Panc1 (cell line): ENCODE measurements at regions not wholly inside any gene's neighbourhood (a gene's known extent, or its start where the extent isn't known, plus 50 kb on each side); places are given as distances from the start of the nearest gene placed in this dataset.

ENCODE experiments used
- ATAC-seq: fragments of 200-7000 bp; cut with Tn5 transposase; 2 replicates; pipeline ENCODE4 v1.9.1; 2020; ENCODE audit warnings: mild to moderate bottlenecking, moderate library complexity
- BruUV-seq: library from RNA; stranded (reverse); fragments of 400-500 nt; replicated peaks from 2 replicates; lab custom pipeline; 2021; lab: Mats Ljungman, UMichigan
- CTCF ChIA-PET: fragments of 300-600 bp; sonication (Branson Sonifier 250); formaldehyde crosslinking; loops from one replicate; lab custom pipeline; 2022; ENCODE audit warnings: antibody characterized with exemption; lab: Charles Lee
- POLR2A ChIA-PET: fragments of 300-600 bp; sonication (Branson Sonifier 250); formaldehyde crosslinking; loops from one replicate; lab custom pipeline; 2022; ENCODE audit warnings: antibody characterized with exemption; lab: Charles Lee
- DNase-seq: peaks from one replicate; pipeline ENCODE4 v3.0.0-alpha.2; 2010; ENCODE audit warnings: low read depth, low spot score
- H3K27ac ChIP-seq: 2 replicates; pipeline ENCODE4 v1.5.1; 2011; ENCODE audit warnings: mild to moderate bottlenecking, low read length, inconsistent platforms
- H3K27me3 ChIP-seq: fragments of 200-500 bp; sonication (Bioruptor generic); 2 replicates; pipeline ENCODE4 v1.6.0; 2014; ENCODE audit warnings: low read length, inconsistent platforms; ENCODE audit not compliant: control insufficient read depth, insufficient read depth
- H3K36me3 ChIP-seq: fragments of 200-500 bp; sonication (Bioruptor generic); 2 replicates; pipeline ENCODE4 v1.5.1; 2014; ENCODE audit warnings: inconsistent platforms, mild to moderate bottlenecking, low read length, moderate library complexity; ENCODE audit not compliant: control insufficient read depth, insufficient read depth
- H3K4me1 ChIP-seq: 2 replicates; pipeline ENCODE4 v1.5.1; 2011; ENCODE audit warnings: inconsistent platforms, mild to moderate bottlenecking, low read length, moderate library complexity; ENCODE audit not compliant: control insufficient read depth, insufficient read depth
- H3K4me3 ChIP-seq, 2 experiments: 2 replicates each; pipeline ENCODE4 v1.5.1; 2011 to 2012; ENCODE audit warnings: low read depth in 2 of 2, low read length in 2 of 2, mild to moderate bottlenecking in 2 of 2, inconsistent platforms in 1 of 2, moderate library complexity in 1 of 2
- H3K9me3 ChIP-seq: fragments of 200-500 bp; sonication (Bioruptor generic); 2 replicates; pipeline ENCODE4 v1.5.1; 2014; ENCODE audit warnings: low read depth, mild to moderate bottlenecking, inconsistent platforms, low read length, moderate library complexity; ENCODE audit not compliant: control insufficient read depth, insufficient read depth
- CTCF ChIP-seq: fragments of 450-650 bp; IDR thresholded peaks from 2 replicates; pipeline ENCODE4 v1.5.1; 2017; ENCODE audit warnings: mild to moderate bottlenecking
- POLR2AphosphoS5 ChIP-seq: IDR thresholded peaks from 2 replicates; pipeline ENCODE4 v1.6.1; 2012; ENCODE audit warnings: mild to moderate bottlenecking, low read depth, low read length, moderate library complexity
- SIN3A ChIP-seq: IDR thresholded peaks from 2 replicates; pipeline ENCODE4 v1.6.1; 2012; ENCODE audit warnings: low read depth, mild to moderate bottlenecking, low read length, moderate library complexity, borderline replicate concordance; ENCODE audit not compliant: insufficient read depth
- TCF7L2 ChIP-seq: IDR thresholded peaks from 2 replicates; pipeline ENCODE4 v1.6.1; 2011; ENCODE audit warnings: mild to moderate bottlenecking, low read depth, low read length, inconsistent platforms
- in situ Hi-C: cut with HindIII; loops from 2 replicates; pipeline ENCODE4 v1.10.0; 2016; ENCODE audit warnings: low sequenced_read_pairs, low pct_unique_long_range_greater_than_20kb
- intact Hi-C: fragments of 100-400 bp; cut with micrococcal nuclease; formaldehyde crosslinking; loops from one replicate; pipeline ENCODE4 v1.10.0; 2022; ENCODE audit not compliant: unreplicated experiment
- TF ChIP-seq, protein P1 (sequence below), 2 experiments: IDR thresholded peaks; 2 replicates each; pipeline ENCODE4 v1.6.1; 2011 to 2012; ENCODE audit warnings: low read depth in 2 of 2, control low read depth in 1 of 2, low read length in 1 of 2, mild to moderate bottlenecking in 1 of 2, moderate library complexity in 1 of 2; ENCODE audit not compliant: insufficient read depth in 1 of 2

DNA sequence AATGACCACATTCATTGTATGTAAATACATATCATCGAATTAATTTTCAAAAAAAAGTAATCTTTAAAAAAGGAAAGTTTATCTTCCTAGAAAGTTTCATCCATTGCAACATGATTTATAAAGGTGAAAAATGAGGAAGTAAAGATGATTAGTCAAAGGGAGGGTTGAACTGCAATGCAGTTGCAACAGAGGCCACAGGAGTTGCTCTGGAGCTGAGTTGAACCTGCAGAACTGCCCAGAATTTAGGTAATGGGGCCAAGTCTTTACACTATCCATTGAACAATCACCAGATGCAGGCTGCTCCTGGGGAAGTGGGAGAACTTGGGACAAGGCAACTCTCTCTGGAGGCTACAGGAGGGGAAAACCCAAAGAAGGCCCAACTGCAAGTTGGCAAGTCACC lies 390.7 kb downstream of the METTL4 start:
- H3K27me3 ChIP-seq = no peaks in the 10 kb centered on the region
- ChIA-PET POLR2A (no interaction called here), CTCF (no interaction called here)
- H3K9me3 ChIP-seq = no peaks in the 10 kb centered on the region
- in situ Hi-C loops (no loop called here), intact Hi-C loops (no loop called here)
- H3K4me1 ChIP-seq = no peaks in the 10 kb centered on the region
- no peaks in the 10 kb centered on the region for H3K36me3 ChIP-seq
- ATAC-seq (no peak), DNase-seq (no peak)
- no TSS peak for BruUV-seq
- H3K4me3 ChIP-seq = no peak overlapping the region
- H3K27ac ChIP-seq = no peak overlapping the region
- TF ChIP-seq SIN3A = no peak
- TF ChIP-seq CTCF = no peak
- TF ChIP-seq, protein P1, sequence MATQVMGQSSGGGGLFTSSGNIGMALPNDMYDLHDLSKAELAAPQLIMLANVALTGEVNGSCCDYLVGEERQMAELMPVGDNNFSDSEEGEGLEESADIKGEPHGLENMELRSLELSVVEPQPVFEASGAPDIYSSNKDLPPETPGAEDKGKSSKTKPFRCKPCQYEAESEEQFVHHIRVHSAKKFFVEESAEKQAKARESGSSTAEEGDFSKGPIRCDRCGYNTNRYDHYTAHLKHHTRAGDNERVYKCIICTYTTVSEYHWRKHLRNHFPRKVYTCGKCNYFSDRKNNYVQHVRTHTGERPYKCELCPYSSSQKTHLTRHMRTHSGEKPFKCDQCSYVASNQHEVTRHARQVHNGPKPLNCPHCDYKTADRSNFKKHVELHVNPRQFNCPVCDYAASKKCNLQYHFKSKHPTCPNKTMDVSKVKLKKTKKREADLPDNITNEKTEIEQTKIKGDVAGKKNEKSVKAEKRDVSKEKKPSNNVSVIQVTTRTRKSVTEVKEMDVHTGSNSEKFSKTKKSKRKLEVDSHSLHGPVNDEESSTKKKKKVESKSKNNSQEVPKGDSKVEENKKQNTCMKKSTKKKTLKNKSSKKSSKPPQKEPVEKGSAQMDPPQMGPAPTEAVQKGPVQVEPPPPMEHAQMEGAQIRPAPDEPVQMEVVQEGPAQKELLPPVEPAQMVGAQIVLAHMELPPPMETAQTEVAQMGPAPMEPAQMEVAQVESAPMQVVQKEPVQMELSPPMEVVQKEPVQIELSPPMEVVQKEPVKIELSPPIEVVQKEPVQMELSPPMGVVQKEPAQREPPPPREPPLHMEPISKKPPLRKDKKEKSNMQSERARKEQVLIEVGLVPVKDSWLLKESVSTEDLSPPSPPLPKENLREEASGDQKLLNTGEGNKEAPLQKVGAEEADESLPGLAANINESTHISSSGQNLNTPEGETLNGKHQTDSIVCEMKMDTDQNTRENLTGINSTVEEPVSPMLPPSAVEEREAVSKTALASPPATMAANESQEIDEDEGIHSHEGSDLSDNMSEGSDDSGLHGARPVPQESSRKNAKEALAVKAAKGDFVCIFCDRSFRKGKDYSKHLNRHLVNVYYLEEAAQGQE (IDR thresholded peaks at IDR 0.05; ENCODE audit: insufficient read depth in 1 of 2, low read depth in 2 of 2, low read length in 1 of 2) = no peak
- no peak for TF ChIP-seq TCF7L2
- TF ChIP-seq POLR2AphosphoS5 = no peak

DNA sequence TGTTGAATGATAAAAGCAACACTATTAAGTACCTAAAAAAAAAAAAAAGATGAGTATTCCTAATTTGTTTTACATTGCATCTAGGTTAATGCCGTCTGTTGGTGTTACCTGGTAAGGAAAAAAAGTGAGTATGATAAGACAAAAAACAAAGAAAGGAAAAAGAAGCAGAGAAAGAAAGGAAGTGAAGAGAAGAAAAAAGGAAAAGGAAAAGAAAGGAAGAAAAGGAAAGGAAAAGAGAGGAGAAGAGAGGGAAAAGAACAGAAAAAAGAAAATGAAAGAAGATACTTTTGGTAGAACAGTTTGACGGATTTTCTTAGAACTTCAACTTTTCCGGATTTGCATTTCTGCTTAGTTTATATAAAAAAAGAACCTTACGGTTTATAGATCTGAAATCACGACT lies 387.9 kb downstream of the METTL4 start:
- no peak for ATAC-seq
- no TSS peak for BruUV-seq
- POLR2A ChIA-PET = no interaction called here

More for the DNA sequence above, 387.9 kb downstream of the METTL4 start:
- Histone ChIP-seq H3K27ac (no peak overlapping the region), H3K9me3 (no peaks in the 10 kb centered on the region), H3K27me3 (no peaks in the 10 kb centered on the region), H3K4me1 (no peaks in the 10 kb centered on the region), H3K4me3 (no peak overlapping the region), H3K36me3 (no peaks in the 10 kb centered on the region)
- in situ Hi-C loops (no loop called here), intact Hi-C loops (no loop called here)
- TF ChIP-seq SIN3A (no peak), CTCF (no peak), POLR2AphosphoS5 (no peak), TCF7L2 (no peak)
- TF ChIP-seq, protein P1 (IDR thresholded peaks at IDR 0.05; ENCODE audit: insufficient read depth in 1 of 2, low read depth in 2 of 2, low read length in 1 of 2) = no peak
- DNase-seq = no peak
- CTCF ChIA-PET = no interaction called here
